ENCODE measurements at regions not wholly inside any gene's neighbourhood (a gene's known extent, or its start where the extent isn't known, plus 50 kb on each side); places are given as distances from the start of the nearest gene placed in this dataset.

DNA sequence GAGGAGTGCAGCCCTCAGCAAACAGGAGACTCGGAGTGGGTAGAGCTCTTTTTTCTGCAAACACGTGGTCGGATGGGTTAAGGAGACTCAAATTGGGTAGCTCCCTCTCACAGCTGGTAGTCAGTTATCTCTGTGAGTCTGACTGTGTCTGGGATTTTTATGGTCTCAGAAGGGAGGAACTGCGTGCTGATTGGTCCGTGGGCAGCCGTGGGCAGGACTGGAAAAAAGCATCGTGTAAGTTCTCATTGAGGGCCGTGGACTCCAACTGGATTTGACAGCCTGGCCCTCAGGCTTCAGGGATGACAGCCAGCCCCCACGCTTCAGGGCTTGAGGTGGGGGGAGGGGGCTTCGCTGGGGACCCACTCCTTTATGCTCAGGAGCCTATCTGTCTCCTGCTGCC, 463.9 kb downstream of the EPHA3 start:
- TF ChIP-seq ARNTL (CRISPR knock-in tag; IDR thresholded peaks at IDR 0.05; ENCODE audit: borderline replicate concordance, low read depth), result no peak
- no peak for TF ChIP-seq SNAI2 (CRISPR knock-in tag; IDR thresholded peaks at IDR 0.05)
- no peak for TF ChIP-seq ZFP3 (CRISPR knock-in tag; IDR thresholded peaks at IDR 0.05)
- TF ChIP-seq, protein P1, sequence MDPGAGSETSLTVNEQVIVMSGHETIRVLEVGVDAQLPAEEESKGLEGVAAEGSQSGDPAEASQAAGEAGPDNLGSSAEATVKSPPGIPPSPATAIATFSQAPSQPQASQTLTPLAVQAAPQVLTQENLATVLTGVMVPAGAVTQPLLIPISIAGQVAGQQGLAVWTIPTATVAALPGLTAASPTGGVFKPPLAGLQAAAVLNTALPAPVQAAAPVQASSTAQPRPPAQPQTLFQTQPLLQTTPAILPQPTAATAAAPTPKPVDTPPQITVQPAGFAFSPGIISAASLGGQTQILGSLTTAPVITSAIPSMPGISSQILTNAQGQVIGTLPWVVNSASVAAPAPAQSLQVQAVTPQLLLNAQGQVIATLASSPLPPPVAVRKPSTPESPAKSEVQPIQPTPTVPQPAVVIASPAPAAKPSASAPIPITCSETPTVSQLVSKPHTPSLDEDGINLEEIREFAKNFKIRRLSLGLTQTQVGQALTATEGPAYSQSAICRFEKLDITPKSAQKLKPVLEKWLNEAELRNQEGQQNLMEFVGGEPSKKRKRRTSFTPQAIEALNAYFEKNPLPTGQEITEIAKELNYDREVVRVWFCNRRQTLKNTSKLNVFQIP (CRISPR knock-in tag; IDR thresholded peaks at IDR 0.05; ENCODE audit: borderline replicate concordance, low read depth), result no peak
- TF ChIP-seq TOX (CRISPR knock-in tag; IDR thresholded peaks at IDR 0.05; ENCODE audit: borderline replicate concordance), result no peak
- no peak for TF ChIP-seq OSR1 (CRISPR knock-in tag; IDR thresholded peaks at IDR 0.05)
- TF ChIP-seq, protein P2, sequence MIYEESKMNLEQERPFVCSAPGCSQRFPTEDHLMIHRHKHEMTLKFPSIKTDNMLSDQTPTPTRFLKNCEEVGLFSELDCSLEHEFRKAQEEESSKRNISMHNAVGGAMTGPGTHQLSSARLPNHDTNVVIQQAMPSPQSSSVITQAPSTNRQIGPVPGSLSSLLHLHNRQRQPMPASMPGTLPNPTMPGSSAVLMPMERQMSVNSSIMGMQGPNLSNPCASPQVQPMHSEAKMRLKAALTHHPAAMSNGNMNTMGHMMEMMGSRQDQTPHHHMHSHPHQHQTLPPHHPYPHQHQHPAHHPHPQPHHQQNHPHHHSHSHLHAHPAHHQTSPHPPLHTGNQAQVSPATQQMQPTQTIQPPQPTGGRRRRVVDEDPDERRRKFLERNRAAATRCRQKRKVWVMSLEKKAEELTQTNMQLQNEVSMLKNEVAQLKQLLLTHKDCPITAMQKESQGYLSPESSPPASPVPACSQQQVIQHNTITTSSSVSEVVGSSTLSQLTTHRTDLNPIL (CRISPR knock-in tag; IDR thresholded peaks at IDR 0.05; ENCODE audit: low read depth), result no peak
- ATAC-seq, result no peak

DNA sequence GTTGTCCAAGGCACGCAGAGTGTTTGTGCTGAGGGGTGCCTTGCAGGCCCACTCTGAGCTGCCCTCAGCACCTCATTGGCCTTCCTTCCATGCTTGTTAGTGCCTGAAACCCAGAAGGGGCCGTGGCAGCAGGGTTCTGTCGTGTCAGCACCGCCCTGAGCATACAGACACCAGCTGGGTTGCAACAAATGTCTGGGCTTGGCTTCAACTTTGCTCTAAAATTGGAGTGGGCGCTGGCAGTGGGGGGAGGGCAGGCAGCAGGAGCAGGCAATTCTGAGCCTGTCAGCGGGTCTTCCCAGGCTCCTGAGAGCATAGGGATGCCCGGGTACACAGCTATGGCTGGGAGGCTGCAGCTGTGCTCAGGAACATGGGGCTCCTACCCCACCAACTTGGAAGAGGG, 464.3 kb downstream of the EPHA3 start:
- TF ChIP-seq, protein P2 (CRISPR knock-in tag; IDR thresholded peaks at IDR 0.05; ENCODE audit: low read depth), result no peak
- no peak for ATAC-seq

DNA sequence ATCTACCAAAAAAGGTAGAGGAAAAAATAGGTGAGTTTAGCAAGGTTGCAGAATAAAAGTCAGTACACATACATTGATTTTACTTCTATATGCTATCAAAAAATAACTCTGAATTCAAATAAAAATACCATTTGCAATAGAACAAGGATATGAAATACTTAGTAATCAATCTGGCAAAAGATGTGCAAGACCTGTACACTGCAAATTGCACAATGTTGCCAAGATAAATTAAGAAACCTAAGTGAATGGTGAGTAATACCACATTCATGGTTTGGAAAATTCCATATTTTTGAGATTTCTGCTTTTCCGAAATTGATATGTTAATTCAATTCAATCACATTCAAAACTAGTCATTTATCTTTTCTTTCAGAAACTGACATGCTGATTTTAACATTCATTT, 464.8 kb downstream of the EPHA3 start:
- TF ChIP-seq ZFP3 (CRISPR knock-in tag; IDR thresholded peaks at IDR 0.05), result no peak
- TF ChIP-seq OSR1 (CRISPR knock-in tag; IDR thresholded peaks at IDR 0.05), result no peak
- no peak for TF ChIP-seq ZC3H10 (CRISPR knock-in tag; IDR thresholded peaks at IDR 0.05)
- TF ChIP-seq TOX (CRISPR knock-in tag; IDR thresholded peaks at IDR 0.05; ENCODE audit: borderline replicate concordance), result no peak
- ATAC-seq, result no peak

DNA sequence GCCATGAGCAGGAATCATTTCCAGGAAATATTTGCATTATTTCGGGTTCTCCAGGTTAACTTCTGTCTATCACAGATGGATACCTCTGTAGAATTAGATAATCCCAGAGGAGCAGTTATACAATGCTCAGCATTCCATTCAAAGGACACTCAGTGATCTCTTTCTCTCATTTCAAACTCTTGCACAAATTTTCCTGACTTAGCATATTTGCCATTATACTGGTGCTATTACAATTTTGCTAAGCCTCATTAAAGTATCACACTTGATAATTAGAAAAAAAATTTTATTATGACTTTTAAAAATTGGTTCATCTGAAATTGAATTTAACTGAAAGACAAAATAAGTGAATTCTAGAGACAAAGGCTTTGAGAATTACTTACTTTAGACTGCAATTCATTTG, 469.0 kb downstream of the EPHA3 start:
- TF ChIP-seq ZNF8 (CRISPR knock-in tag; IDR thresholded peaks at IDR 0.05) (no peak), GLIS3 (CRISPR knock-in tag; IDR thresholded peaks at IDR 0.05) (no peak), ARNTL (CRISPR knock-in tag; IDR thresholded peaks at IDR 0.05; ENCODE audit: borderline replicate concordance, low read depth) (no peak), ZC3H10 (CRISPR knock-in tag; IDR thresholded peaks at IDR 0.05) (no peak), ISL1 (CRISPR knock-in tag; IDR thresholded peaks at IDR 0.05) (no peak), ESRRG (CRISPR knock-in tag; IDR thresholded peaks at IDR 0.05) (no peak), RARB (CRISPR knock-in tag; IDR thresholded peaks at IDR 0.05) (no peak), ZFP3 (CRISPR knock-in tag; IDR thresholded peaks at IDR 0.05) (no peak), CSDC2 (CRISPR knock-in tag; IDR thresholded peaks at IDR 0.05) (no peak), OSR1 (CRISPR knock-in tag; IDR thresholded peaks at IDR 0.05) (no peak), PPARA (CRISPR knock-in tag; IDR thresholded peaks at IDR 0.05; ENCODE audit: borderline replicate concordance) (no peak)
- TF ChIP-seq, protein P3, sequence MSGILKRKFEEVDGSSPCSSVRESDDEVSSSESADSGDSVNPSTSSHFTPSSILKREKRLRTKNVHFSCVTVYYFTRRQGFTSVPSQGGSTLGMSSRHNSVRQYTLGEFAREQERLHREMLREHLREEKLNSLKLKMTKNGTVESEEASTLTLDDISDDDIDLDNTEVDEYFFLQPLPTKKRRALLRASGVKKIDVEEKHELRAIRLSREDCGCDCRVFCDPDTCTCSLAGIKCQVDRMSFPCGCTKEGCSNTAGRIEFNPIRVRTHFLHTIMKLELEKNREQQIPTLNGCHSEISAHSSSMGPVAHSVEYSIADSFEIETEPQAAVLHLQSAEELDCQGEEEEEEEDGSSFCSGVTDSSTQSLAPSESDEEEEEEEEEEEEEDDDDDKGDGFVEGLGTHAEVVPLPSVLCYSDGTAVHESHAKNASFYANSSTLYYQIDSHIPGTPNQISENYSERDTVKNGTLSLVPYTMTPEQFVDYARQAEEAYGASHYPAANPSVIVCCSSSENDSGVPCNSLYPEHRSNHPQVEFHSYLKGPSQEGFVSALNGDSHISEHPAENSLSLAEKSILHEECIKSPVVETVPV (CRISPR knock-in tag; IDR thresholded peaks at IDR 0.05), result no peak
- TF ChIP-seq, protein P2 (CRISPR knock-in tag; IDR thresholded peaks at IDR 0.05; ENCODE audit: low read depth), result no peak
- TF ChIP-seq, protein P4, sequence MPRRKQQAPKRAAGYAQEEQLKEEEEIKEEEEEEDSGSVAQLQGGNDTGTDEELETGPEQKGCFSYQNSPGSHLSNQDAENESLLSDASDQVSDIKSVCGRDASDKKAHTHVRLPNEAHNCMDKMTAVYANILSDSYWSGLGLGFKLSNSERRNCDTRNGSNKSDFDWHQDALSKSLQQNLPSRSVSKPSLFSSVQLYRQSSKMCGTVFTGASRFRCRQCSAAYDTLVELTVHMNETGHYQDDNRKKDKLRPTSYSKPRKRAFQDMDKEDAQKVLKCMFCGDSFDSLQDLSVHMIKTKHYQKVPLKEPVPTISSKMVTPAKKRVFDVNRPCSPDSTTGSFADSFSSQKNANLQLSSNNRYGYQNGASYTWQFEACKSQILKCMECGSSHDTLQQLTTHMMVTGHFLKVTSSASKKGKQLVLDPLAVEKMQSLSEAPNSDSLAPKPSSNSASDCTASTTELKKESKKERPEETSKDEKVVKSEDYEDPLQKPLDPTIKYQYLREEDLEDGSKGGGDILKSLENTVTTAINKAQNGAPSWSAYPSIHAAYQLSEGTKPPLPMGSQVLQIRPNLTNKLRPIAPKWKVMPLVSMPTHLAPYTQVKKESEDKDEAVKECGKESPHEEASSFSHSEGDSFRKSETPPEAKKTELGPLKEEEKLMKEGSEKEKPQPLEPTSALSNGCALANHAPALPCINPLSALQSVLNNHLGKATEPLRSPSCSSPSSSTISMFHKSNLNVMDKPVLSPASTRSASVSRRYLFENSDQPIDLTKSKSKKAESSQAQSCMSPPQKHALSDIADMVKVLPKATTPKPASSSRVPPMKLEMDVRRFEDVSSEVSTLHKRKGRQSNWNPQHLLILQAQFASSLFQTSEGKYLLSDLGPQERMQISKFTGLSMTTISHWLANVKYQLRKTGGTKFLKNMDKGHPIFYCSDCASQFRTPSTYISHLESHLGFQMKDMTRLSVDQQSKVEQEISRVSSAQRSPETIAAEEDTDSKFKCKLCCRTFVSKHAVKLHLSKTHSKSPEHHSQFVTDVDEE (CRISPR knock-in tag; IDR thresholded peaks at IDR 0.05), result no peak
- TF ChIP-seq, protein P5, sequence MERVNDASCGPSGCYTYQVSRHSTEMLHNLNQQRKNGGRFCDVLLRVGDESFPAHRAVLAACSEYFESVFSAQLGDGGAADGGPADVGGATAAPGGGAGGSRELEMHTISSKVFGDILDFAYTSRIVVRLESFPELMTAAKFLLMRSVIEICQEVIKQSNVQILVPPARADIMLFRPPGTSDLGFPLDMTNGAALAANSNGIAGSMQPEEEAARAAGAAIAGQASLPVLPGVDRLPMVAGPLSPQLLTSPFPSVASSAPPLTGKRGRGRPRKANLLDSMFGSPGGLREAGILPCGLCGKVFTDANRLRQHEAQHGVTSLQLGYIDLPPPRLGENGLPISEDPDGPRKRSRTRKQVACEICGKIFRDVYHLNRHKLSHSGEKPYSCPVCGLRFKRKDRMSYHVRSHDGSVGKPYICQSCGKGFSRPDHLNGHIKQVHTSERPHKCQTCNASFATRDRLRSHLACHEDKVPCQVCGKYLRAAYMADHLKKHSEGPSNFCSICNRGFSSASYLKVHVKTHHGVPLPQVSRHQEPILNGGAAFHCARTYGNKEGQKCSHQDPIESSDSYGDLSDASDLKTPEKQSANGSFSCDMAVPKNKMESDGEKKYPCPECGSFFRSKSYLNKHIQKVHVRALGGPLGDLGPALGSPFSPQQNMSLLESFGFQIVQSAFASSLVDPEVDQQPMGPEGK (CRISPR knock-in tag; IDR thresholded peaks at IDR 0.05; ENCODE audit: borderline replicate concordance), result no peak
- no peak for ATAC-seq

All from SK-N-SH treated with all-trans-retinoic acid at 6 μM for 48 hours (cell line).